ENCODE measurements at regions not wholly inside any gene's neighbourhood (a gene's known extent, or its start where the extent isn't known, plus 50 kb on each side); places are given as distances from the start of the nearest gene placed in this dataset.

DNA sequence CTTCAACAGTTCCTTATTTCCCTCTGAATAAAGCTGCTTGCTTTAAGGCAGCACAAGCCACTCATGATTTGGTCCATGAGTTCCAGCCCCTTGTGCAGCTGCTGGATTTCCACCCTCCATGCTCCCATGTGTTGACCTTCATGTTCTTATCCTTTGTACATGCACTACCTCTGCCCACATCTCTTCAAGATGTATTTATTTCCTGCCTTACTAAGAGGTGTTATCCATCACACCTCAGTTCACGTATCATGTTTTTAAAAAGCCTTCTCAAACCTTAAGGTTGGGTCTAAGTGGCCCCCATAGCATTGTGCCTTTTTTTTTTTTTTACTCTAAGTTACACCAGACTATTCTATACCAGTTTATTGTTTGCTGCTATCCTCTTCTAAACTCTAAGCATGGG is 107.7 kb downstream of the SIPA1L2 start:
- Histone ChIP-seq H3K36me3 (ENCODE audit: control insufficient read depth in 2 of 2, extremely low read depth in 1 of 2, insufficient read depth in 2 of 2, low read length in 2 of 2) (no peaks in the 10 kb centered on the region), H3K27me3 (ENCODE audit: control insufficient read depth, extremely low read depth, insufficient read depth, low read length) (no peaks in the 10 kb centered on the region), H3K79me2 (ENCODE audit: control insufficient read depth, insufficient read depth, low read length) (no peaks in the 10 kb centered on the region), H3K4me2 (ENCODE audit: control insufficient read depth, extremely low read depth, insufficient read depth, low read depth, low read length) (no peak overlapping the region), H3K9me3 (ENCODE audit: control insufficient read depth, low read depth, low read length) (no peaks in the 10 kb centered on the region), H2AFZ (ENCODE audit: control insufficient read depth, low read length) (no peak overlapping the region), H3K9ac (ENCODE audit: control insufficient read depth, extremely low read depth, insufficient read depth, low read length) (no peak overlapping the region), H3K27ac (ENCODE audit: control insufficient read depth, insufficient read depth, low read length) (no peak overlapping the region), H3K4me1 (ENCODE audit: control insufficient read depth, extremely low read depth, insufficient read depth, low read length) (peaks cover 6% of the 10 kb centered on the region), H3K4me3 (ENCODE audit: control insufficient read depth in 2 of 3, extremely low read depth in 1 of 3, insufficient read depth in 2 of 3, low read depth in 1 of 3, low read length in 3 of 3) (no peak overlapping the region), H4K20me1 (ENCODE audit: control insufficient read depth, extremely low read depth, insufficient read depth, low read length) (no peaks in the 10 kb centered on the region), H3K9me1 (ENCODE audit: control insufficient read depth, extremely low read depth, insufficient read depth, low read length) (no peaks in the 10 kb centered on the region)
- TF ChIP-seq, protein P1, sequence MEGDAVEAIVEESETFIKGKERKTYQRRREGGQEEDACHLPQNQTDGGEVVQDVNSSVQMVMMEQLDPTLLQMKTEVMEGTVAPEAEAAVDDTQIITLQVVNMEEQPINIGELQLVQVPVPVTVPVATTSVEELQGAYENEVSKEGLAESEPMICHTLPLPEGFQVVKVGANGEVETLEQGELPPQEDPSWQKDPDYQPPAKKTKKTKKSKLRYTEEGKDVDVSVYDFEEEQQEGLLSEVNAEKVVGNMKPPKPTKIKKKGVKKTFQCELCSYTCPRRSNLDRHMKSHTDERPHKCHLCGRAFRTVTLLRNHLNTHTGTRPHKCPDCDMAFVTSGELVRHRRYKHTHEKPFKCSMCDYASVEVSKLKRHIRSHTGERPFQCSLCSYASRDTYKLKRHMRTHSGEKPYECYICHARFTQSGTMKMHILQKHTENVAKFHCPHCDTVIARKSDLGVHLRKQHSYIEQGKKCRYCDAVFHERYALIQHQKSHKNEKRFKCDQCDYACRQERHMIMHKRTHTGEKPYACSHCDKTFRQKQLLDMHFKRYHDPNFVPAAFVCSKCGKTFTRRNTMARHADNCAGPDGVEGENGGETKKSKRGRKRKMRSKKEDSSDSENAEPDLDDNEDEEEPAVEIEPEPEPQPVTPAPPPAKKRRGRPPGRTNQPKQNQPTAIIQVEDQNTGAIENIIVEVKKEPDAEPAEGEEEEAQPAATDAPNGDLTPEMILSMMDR (optimal IDR thresholded peaks at IDR 0.05 in 1 of 3, IDR thresholded peaks at IDR 0.05 in 1 of 3, conservative IDR thresholded peaks at IDR 0.05 in 1 of 3; ENCODE audit: extremely low read depth in 1 of 3, insufficient read depth in 2 of 3, low read length in 3 of 3) = no peak
- FAIRE-seq = no peak
- no peak for DNase-seq (ENCODE audit: low read depth, low spot score)
- dilution Hi-C loops (cut with MboI; ENCODE audit: extremely low pct_ligation_motif_present, low sequenced_read_pairs) = no loop called here

DNA sequence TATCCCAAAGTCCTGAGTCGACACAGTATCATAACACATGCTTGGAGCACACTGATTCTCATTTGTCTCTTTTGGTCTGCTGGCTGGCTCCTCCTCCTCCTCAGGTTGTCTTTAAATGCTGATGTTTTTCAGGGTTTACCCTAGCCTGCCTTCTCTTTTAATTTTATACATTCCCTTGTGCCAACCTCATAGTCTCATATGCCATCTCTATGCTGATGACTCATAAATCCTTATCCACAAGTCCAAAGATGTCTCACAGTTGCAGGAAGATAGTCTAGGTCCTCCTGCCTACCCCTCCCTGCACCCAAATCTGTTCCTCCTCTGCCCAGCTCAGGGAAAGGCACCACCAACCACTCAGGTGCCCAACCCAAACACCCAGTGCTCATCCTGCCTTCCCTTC is 108.3 kb downstream of the SIPA1L2 start:
- TF ChIP-seq, protein P1 (optimal IDR thresholded peaks at IDR 0.05 in 1 of 3, IDR thresholded peaks at IDR 0.05 in 1 of 3, conservative IDR thresholded peaks at IDR 0.05 in 1 of 3; ENCODE audit: extremely low read depth in 1 of 3, insufficient read depth in 2 of 3, low read length in 3 of 3) = no peak
- TF ChIP-seq EZH2 (IDR thresholded peaks at IDR 0.05; ENCODE audit: low read length) = no peak
- FAIRE-seq = no peak

More for the DNA sequence above, 108.3 kb downstream of the SIPA1L2 start:
- Histone ChIP-seq H3K79me2 (ENCODE audit: control insufficient read depth, insufficient read depth, low read length) (no peaks in the 10 kb centered on the region), H2AFZ (ENCODE audit: control insufficient read depth, low read length) (no peak overlapping the region), H3K4me2 (ENCODE audit: control insufficient read depth, extremely low read depth, insufficient read depth, low read depth, low read length) (no peak overlapping the region), H4K20me1 (ENCODE audit: control insufficient read depth, extremely low read depth, insufficient read depth, low read length) (no peaks in the 10 kb centered on the region), H3K4me3 (ENCODE audit: control insufficient read depth in 2 of 3, extremely low read depth in 1 of 3, insufficient read depth in 2 of 3, low read depth in 1 of 3, low read length in 3 of 3) (no peak overlapping the region), H3K4me1 (ENCODE audit: control insufficient read depth, extremely low read depth, insufficient read depth, low read length) (peaks cover 6% of the 10 kb centered on the region), H3K36me3 (ENCODE audit: control insufficient read depth in 2 of 2, extremely low read depth in 1 of 2, insufficient read depth in 2 of 2, low read length in 2 of 2) (no peaks in the 10 kb centered on the region), H3K9me1 (ENCODE audit: control insufficient read depth, extremely low read depth, insufficient read depth, low read length) (no peaks in the 10 kb centered on the region), H3K27ac (ENCODE audit: control insufficient read depth, insufficient read depth, low read length) (no peak overlapping the region), H3K9me3 (ENCODE audit: control insufficient read depth, low read depth, low read length) (no peaks in the 10 kb centered on the region), H3K9ac (ENCODE audit: control insufficient read depth, extremely low read depth, insufficient read depth, low read length) (no peak overlapping the region), H3K27me3 (ENCODE audit: control insufficient read depth, extremely low read depth, insufficient read depth, low read length) (no peaks in the 10 kb centered on the region)
- dilution Hi-C loops (cut with MboI; ENCODE audit: extremely low pct_ligation_motif_present, low sequenced_read_pairs) = no loop called here
- DNase-seq (ENCODE audit: low read depth, low spot score) = no peak

Data from keratinocyte (primary cell).